A549 (cell line): ENCODE measurements at regions not wholly inside any gene's neighbourhood (a gene's known extent, or its start where the extent isn't known, plus 50 kb on each side); places are given as distances from the start of the nearest gene placed in this dataset.

ENCODE experiments used
- ATAC-seq, 2 experiments: fragments of 200-7000 bp in 1 of 2; fragments of >200 bp in 1 of 2; cut with Nextera tagmentation in 1 of 2; cut with Tn5 transposase in 1 of 2; 3 replicates each; pipeline versions ENCODE4 v1.8.0 to v1.9.1; 2018 to 2020; ENCODE audit warnings: mild to moderate bottlenecking in 1 of 2, moderate library complexity in 1 of 2
- CTCF ChIA-PET: fragments of 300-600 bp; sonication (Branson Sonifier 250); formaldehyde crosslinking; extraction: SDS; loops from one replicate; lab custom pipeline; 2021; ENCODE audit warnings: antibody characterized with exemption, inconsistent platforms; lab: Yijun Ruan, JAX
- POLR2A ChIA-PET: fragments of 350-600 bp; formaldehyde crosslinking; extraction: SDS; loops from one replicate; lab custom pipeline; 2021; ENCODE audit warnings: antibody characterized with exemption, inconsistent platforms; lab: Yijun Ruan, JAX
- DNase-seq, 2 experiments: peaks; one replicate each; pipeline versions ENCODE4 v3.0.0 to v3.0.0-alpha.2; 2011 to 2016; ENCODE audit warnings: low read depth in 1 of 2, low spot score in 1 of 2
- FAIRE-seq: peaks from 2 replicates; lab custom pipeline; 2011; peaks lifted over from hg19 to GRCh38; lab: Jason Lieb, UNC
- H3K27ac ChIP-seq, 2 experiments: fragments of >200 bp; sonication (Bioruptor Twin); formaldehyde crosslinking; 3 replicates each; pipeline ENCODE4 v1.5.1; 2016 to 2017
- H3K4me1 ChIP-seq: fragments of >200 bp; sonication (Bioruptor Twin); formaldehyde crosslinking; 3 replicates; pipeline ENCODE4 v1.6.1; 2016
- H3K4me2 ChIP-seq: fragments of >200 bp; sonication (Bioruptor Twin); formaldehyde crosslinking; 3 replicates; pipeline ENCODE4 v1.6.1; 2016
- H3K4me3 ChIP-seq: fragments of >200 bp; sonication (Bioruptor Twin); formaldehyde crosslinking; 3 replicates; pipeline ENCODE4 v1.5.1; 2016
- H3K9me3 ChIP-seq: fragments of >200 bp; sonication (Bioruptor Twin); formaldehyde crosslinking; 3 replicates; pipeline ENCODE4 v1.6.1; 2016
- BHLHE40 ChIP-seq: IDR thresholded peaks from 2 replicates; pipeline ENCODE4 v1.6.1; 2012; ENCODE audit warnings: low read depth, low read length, inconsistent platforms
- CEBPB ChIP-seq, 2 experiments: fragments of >200 bp in 1 of 2; sonication (Bioruptor Twin) in 1 of 2; formaldehyde crosslinking in 1 of 2; IDR thresholded peaks; 2 replicates each; pipeline ENCODE4 v1.6.1; 2012 to 2016
- EHF ChIP-seq: fragments of 250-450 bp; sonication (Bioruptor Pico); IDR thresholded peaks from 2 replicates; pipeline ENCODE4 v1.5.0; 2020; ENCODE audit warnings: mild to moderate bottlenecking
- ESRRA ChIP-seq: fragments of 150-350 bp; IDR thresholded peaks from 2 replicates; pipeline ENCODE4 v1.6.1; 2014; ENCODE audit warnings: mild to moderate bottlenecking, low read length, borderline replicate concordance
- FOSB ChIP-seq: fragments of 250-450 bp; sonication (Bioruptor Pico); IDR thresholded peaks from 2 replicates; pipeline ENCODE4 v1.5.0; 2020; ENCODE audit warnings: mild to moderate bottlenecking, moderate library complexity
- FOSL2 ChIP-seq, 2 experiments: fragments of 450-650 bp in 1 of 2; fragments of >200 bp in 1 of 2; sonication (Bioruptor Twin) in 1 of 2; formaldehyde crosslinking; IDR thresholded peaks; 2 replicates each; pipeline versions ENCODE4 v1.5.0 to v1.6.1; 2016 to 2020; ENCODE audit warnings: mild to moderate bottlenecking in 1 of 2, moderate library complexity in 1 of 2
- FOXS1 ChIP-seq: fragments of 250-450 bp; sonication (Bioruptor Pico); IDR thresholded peaks from 2 replicates; pipeline ENCODE4 v1.5.0; 2020; ENCODE audit warnings: mild to moderate bottlenecking, moderate library complexity
- HOXA7 ChIP-seq: fragments of 250-450 bp; sonication (Bioruptor Pico); IDR thresholded peaks from 2 replicates; pipeline ENCODE4 v1.5.0; 2020; ENCODE audit warnings: mild to moderate bottlenecking, moderate library complexity
- HOXB13 ChIP-seq: fragments of 250-450 bp; sonication (Bioruptor Pico); IDR thresholded peaks from 2 replicates; pipeline ENCODE4 v1.5.0; 2020; ENCODE audit warnings: low read depth, mild to moderate bottlenecking, moderate library complexity
- JUNB ChIP-seq: fragments of >200 bp; sonication (Bioruptor Twin); formaldehyde crosslinking; IDR thresholded peaks from 2 replicates; pipeline ENCODE4 v1.6.1; 2016
- MAFK ChIP-seq: fragments of 450-650 bp; IDR thresholded peaks from 2 replicates; pipeline ENCODE4 v1.6.1; 2014; ENCODE audit not compliant: partially characterized antibody
- MAX ChIP-seq: IDR thresholded peaks from 2 replicates; pipeline ENCODE4 v1.6.1; 2012
- NFE2L2 ChIP-seq: fragments of 150-350 bp; conservative IDR thresholded peaks from 2 replicates; pipeline ENCODE4 v1.6.1; 2014; ENCODE audit warnings: low read length
- REST ChIP-seq: fragments of 200-600 bp; sonication (generic); IDR thresholded peaks from 2 replicates; pipeline ENCODE4 v1.6.1; 2016; ENCODE audit warnings: antibody characterized with exemption, mild to moderate bottlenecking, moderate library complexity
- SREBF2 ChIP-seq: fragments of 450-650 bp; IDR thresholded peaks from 2 replicates; pipeline ENCODE4 v1.6.1; 2014; ENCODE audit warnings: mild to moderate bottlenecking, moderate library complexity
- TFCP2L1 ChIP-seq: fragments of 250-450 bp; sonication (Bioruptor Pico); IDR thresholded peaks from 2 replicates; pipeline ENCODE4 v1.5.0; 2021; ENCODE audit warnings: mild to moderate bottlenecking
- TP53 ChIP-seq: fragments of 250-450 bp; sonication (Bioruptor Pico); IDR thresholded peaks from 2 replicates; pipeline ENCODE4 v1.5.0; 2021; ENCODE audit warnings: mild to moderate bottlenecking, moderate library complexity
- WGBS: methylation state at CpG from one replicate; pipeline ENCODE4 v1.1.6; 2017; ENCODE audit errors: missing lambda C conversion rate; 5-methylcytosine and 5-hydroxymethylcytosine counted together
- TF ChIP-seq, protein P1 (sequence below): IDR thresholded peaks from 2 replicates; pipeline ENCODE4 v1.6.1; 2012
- TF ChIP-seq, protein P2 (sequence below): fragments of 250-450 bp; sonication (Bioruptor Pico); IDR thresholded peaks from 2 replicates; pipeline ENCODE4 v1.5.0; 2021; ENCODE audit warnings: mild to moderate bottlenecking, moderate library complexity, borderline replicate concordance
- TF ChIP-seq, protein P3 (sequence below): IDR thresholded peaks from 2 replicates; pipeline ENCODE4 v1.6.1; 2012; ENCODE audit warnings: low read depth, borderline replicate concordance
- TF ChIP-seq, protein P4 (sequence below): fragments of 250-450 bp; sonication (Bioruptor Pico); IDR thresholded peaks from 2 replicates; pipeline ENCODE4 v1.5.0; 2020; ENCODE audit warnings: low read depth, mild to moderate bottlenecking, moderate library complexity

DNA sequence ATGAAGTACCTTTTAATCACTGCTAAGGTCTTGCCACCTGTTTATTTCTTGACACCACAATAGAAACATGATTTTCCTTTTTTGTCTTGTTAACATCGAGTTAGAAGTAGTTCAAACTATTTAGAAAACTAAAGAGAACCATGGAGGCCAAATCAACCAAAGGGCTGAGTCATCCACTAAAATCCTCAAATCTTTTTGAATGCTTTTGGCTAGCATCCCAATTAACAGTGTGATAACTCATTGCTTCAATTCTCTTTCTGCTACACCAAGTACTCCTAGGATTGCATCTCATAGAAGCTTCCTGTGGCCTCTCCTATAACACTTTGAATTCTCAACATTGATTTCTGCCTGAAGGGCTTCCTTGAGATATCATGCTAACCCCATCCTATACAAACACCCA lies 159.9 kb upstream of the MMADHC start:
- Histone ChIP-seq H3K4me1 (peaks cover 33% of the 10 kb centered on the region), H3K4me3 (no peak overlapping the region), H3K27ac (0 out of 6 replicates have a peak overlapping the region, but pooled peaks of 1 of the 2 experiments have one; percentile 23), H3K4me2 (no peak overlapping the region), H3K9me3 (no peaks in the 10 kb centered on the region)
- POLR2A ChIA-PET: no interaction called here
- WGBS: 48% methylated on average over 1 of the region's 1 CpG
- FAIRE-seq: no peak
- no peak for ATAC-seq
- DNase-seq: no peak
- no peak for TF ChIP-seq HOXA7
- no peak for TF ChIP-seq ESRRA
- no peak for TF ChIP-seq REST
- no peak for TF ChIP-seq EHF (CRISPR knock-in tag)
- TF ChIP-seq MAFK: no peak
- TF ChIP-seq, all 56 proteins: peak for 0
- CTCF ChIA-PET: no interaction called here

GRCh38 chr2:149745396-149746230 lies 158.0 kb upstream of the MMADHC start:
- peaks cover 33% of the 10 kb centered on the region for H3K4me1 ChIP-seq
- peak overlapping the region; percentile 70 to 74 for H3K27ac ChIP-seq
- CTCF ChIA-PET: no interaction called here
- FAIRE-seq: no peak
- no peak for DNase-seq
- peak overlapping the region; percentile 49; the same call in 2 of the 3 replicates for H3K4me2 ChIP-seq
- WGBS: 87% methylated on average over 9 of the region's 9 CpGs
- no peak for TF ChIP-seq FOSB (CRISPR knock-in tag)
- no peaks in the 10 kb centered on the region for H3K9me3 ChIP-seq
- POLR2A ChIA-PET: no interaction called here
- H3K4me3 ChIP-seq: no peak overlapping the region
- no peak for ATAC-seq

- Histone ChIP-seq H3K27ac (peak overlapping the region; percentile 70 to 74), H3K4me3 (no peak overlapping the region), H3K4me1 (peaks cover 33% of the 10 kb centered on the region), H3K4me2 (peak overlapping the region; percentile 49), H3K9me3 (no peaks in the 10 kb centered on the region)
- DNase-seq: peak in 1 of 2 experiments; percentile 33
- ChIA-PET POLR2A (no interaction called here), CTCF (no interaction called here)
- FAIRE-seq: no peak
- no peak for TF ChIP-seq FOSL2 (IDR thresholded peaks at IDR 0.05)
- peak; percentile 22; the same call in 1 of the 2 replicates for TF ChIP-seq FOSL2 (CRISPR knock-in tag; IDR thresholded peaks at IDR 0.05)
- peak; percentile 91 for TF ChIP-seq MAFK
- TF ChIP-seq HOXB13 (CRISPR knock-in tag): peak; percentile 63; the same call in 1 of the 2 replicates
- TF ChIP-seq, protein P1, sequence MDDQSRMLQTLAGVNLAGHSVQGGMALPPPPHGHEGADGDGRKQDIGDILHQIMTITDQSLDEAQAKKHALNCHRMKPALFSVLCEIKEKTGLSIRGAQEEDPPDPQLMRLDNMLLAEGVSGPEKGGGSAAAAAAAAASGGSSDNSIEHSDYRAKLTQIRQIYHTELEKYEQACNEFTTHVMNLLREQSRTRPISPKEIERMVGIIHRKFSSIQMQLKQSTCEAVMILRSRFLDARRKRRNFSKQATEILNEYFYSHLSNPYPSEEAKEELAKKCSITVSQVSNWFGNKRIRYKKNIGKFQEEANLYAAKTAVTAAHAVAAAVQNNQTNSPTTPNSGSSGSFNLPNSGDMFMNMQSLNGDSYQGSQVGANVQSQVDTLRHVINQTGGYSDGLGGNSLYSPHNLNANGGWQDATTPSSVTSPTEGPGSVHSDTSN: no peak
- no peak for TF ChIP-seq CEBPB (IDR thresholded peaks at IDR 0.05)
- TF ChIP-seq NFE2L2: peak; percentile 69
- TF ChIP-seq, protein P2, sequence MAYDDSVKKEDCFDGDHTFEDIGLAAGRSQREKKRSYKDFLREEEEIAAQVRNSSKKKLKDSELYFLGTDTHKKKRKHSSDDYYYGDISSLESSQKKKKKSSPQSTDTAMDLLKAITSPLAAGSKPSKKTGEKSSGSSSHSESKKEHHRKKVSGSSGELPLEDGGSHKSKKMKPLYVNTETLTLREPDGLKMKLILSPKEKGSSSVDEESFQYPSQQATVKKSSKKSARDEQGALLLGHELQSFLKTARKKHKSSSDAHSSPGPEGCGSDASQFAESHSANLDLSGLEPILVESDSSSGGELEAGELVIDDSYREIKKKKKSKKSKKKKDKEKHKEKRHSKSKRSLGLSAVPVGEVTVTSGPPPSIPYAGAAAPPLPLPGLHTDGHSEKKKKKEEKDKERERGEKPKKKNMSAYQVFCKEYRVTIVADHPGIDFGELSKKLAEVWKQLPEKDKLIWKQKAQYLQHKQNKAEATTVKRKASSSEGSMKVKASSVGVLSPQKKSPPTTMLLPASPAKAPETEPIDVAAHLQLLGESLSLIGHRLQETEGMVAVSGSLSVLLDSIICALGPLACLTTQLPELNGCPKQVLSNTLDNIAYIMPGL (CRISPR knock-in tag): no peak
- TF ChIP-seq FOXS1: no peak
- TF ChIP-seq TP53 (CRISPR knock-in tag): peak; percentile 33; the same call in 1 of the 2 replicates
- TF ChIP-seq, protein P3, sequence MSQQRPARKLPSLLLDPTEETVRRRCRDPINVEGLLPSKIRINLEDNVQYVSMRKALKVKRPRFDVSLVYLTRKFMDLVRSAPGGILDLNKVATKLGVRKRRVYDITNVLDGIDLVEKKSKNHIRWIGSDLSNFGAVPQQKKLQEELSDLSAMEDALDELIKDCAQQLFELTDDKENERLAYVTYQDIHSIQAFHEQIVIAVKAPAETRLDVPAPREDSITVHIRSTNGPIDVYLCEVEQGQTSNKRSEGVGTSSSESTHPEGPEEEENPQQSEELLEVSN: peak; percentile 45; the same call in 1 of the 2 replicates
- TF ChIP-seq, protein P4, sequence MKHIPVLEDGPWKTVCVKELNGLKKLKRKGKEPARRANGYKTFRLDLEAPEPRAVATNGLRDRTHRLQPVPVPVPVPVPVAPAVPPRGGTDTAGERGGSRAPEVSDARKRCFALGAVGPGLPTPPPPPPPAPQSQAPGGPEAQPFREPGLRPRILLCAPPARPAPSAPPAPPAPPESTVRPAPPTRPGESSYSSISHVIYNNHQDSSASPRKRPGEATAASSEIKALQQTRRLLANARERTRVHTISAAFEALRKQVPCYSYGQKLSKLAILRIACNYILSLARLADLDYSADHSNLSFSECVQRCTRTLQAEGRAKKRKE: peak; percentile 79; the same call in 1 of the 2 replicates
- no peak for TF ChIP-seq BHLHE40
- no peak for TF ChIP-seq SREBF2
- TF ChIP-seq MAX: peak; percentile 78
- TF ChIP-seq TFCP2L1 (CRISPR knock-in tag): no peak
- TF ChIP-seq JUNB: 0 out of 2 replicates have a peak, but pooled peaks have one; percentile 27
- ATAC-seq: peak; percentile 54 to 79; a peak in 5 of 6 replicates
- 28% methylated on average over 5 of the region's 5 CpGs for WGBS
Measured at GRCh38 chr2:149744865-149745264, 157.3 kb upstream of the MMADHC start.
